GM12875 (cell line): ENCODE measurements at regions not wholly inside any gene's neighbourhood (a gene's known extent, or its start where the extent isn't known, plus 50 kb on each side); places are given as distances from the start of the nearest gene placed in this dataset.
"Not testable (repeated sequence)": the region's sequence is repeated elsewhere in the genome, so short reads cannot be mapped to it uniquely, and the experiment has no call there.

ENCODE experiments used
- H3K4me3 ChIP-seq: one replicate; pipeline ENCODE4 v1.5.1; 2011; ENCODE audit warnings: low read depth, low read length, control low read depth
- CTCF ChIP-seq: IDR thresholded peaks from 2 replicates; pipeline ENCODE4 v1.5.1; 2011; ENCODE audit warnings: low read depth, mild to moderate bottlenecking, control low read depth, inconsistent platforms, low read length, moderate library complexity, borderline replicate concordance; ENCODE audit not compliant: insufficient read depth

DNA sequence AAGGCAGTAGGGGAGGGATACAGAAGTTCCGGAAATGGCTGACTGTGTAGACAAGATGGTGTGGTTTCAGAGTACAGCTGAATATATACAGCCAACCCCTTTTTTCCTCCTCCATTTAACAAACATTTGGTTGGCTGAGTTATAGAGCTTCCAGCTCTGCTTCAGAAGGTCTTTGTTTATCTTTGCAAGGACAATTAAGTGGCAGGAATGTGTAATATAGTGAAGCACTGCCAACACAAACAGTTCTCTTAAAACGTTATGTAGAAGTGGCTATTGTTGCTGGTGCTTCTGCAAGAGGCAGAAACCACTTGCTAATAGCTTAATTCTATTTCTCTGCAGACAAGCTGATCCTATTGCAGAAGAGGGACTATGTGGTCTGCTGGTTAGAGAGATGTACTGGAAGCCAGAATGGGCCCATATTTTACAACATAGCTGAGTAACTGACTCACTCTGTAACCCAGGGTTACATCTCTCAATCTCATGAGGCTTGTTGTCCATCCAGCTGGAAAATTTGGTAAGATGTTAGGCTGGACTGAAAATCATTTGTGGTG lies 62.7 kb upstream of the OSMR start:
- TF ChIP-seq CTCF: no peak
- no peak overlapping the region for H3K4me3 ChIP-seq

- no peak overlapping the region for H3K4me3 ChIP-seq
- no peak for TF ChIP-seq CTCF
Observed at GRCh38 chr5:38789134-38789533, 56.7 kb upstream of the OSMR start.

DNA sequence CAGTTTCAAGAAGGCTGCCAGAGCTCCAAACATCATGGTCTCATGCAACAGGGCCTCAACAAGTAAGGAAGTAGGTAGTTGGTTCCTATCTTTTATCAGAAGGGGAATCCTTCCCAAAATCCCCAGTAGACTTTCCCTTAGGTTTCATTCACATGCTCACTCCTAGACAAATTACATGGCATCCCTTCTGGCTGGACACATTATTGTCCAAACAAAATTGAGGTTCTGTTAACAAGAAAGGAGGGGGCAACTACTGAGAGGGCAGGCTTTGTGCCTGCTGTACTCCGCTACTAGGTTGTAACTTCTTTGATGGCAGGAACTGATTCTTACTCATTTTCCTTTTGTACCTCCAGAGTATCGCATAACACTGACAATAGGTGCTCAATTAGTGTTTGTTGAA lies 56.0 kb upstream of the OSMR start:
- no peak for TF ChIP-seq CTCF
- H3K4me3 ChIP-seq: no peak overlapping the region

DNA sequence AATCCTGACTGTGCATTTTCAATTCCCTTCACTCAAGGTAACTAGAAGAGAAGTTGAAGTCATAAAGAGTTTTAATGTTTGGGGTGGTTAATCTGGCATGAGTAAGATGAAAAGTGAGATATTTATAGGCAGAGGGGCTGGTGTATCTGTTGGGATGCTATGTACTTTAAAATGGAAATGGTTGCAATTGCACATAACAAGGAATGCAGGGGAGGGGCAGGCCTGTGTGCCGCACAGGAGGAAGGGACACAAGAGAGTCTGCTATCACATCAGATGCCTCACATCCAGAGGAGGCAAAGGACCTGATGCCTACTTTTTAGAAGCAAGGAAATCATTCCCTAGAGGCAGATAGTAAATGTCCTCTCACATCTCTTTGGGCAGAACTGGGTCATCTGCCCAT lies 55.5 kb upstream of the OSMR start:
- no peak for TF ChIP-seq CTCF

GRCh38 chr5:38790891-38791290 lies 54.9 kb upstream of the OSMR start:
- no peak overlapping the region for H3K4me3 ChIP-seq
- TF ChIP-seq CTCF: no peak

More for the DNA sequence above, 55.5 kb upstream of the OSMR start:
- no peak overlapping the region for H3K4me3 ChIP-seq

- H3K4me3 ChIP-seq: no peak overlapping the region
Observed at GRCh38 chr5:38793099-38793498, 52.7 kb upstream of the OSMR start.

DNA sequence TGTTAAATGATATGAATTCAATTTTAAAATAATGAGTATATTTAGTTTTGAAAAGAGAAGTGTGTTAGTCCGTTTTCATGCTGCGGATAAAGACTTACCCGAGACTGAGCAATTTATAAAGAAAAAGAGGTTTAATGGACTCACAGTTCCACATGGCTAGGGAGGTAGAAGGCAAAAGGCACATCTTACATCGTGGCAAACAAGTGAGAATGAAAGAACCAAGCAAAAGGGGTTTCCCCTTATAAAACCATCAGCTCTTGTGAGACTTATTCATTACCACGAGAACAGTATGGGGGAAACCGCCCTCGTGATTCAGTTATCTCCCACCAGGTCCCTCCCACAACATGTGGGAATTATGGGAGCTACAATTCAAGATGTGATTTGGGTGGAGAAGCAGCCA lies 51.8 kb upstream of the OSMR start:
- H3K4me3 ChIP-seq: not testable (repeated sequence)

More at GRCh38 chr5:38793099-38793498, 52.7 kb upstream of the OSMR start:
- no peak for TF ChIP-seq CTCF

DNA sequence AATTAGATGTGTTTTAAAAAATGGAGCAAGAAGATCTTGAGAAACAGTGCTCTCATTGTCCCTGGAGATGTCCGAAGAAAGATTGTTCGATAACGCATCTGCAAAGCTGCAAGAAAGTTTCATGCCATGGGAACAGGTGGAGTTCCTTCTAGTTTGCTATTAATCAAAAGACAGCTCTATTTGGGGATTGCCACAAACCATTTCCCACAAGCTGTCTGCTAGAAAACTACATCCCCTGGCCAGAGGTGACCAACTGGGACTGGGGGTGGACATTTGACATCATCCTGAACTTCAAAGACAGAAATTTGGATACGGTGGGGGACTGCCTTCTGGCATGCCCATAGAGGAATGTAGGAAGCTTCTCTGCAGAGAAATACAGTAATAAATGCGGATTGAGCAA lies 50.8 kb upstream of the OSMR start:
- H3K4me3 ChIP-seq: no peak overlapping the region
- TF ChIP-seq CTCF: no peak
